Tibial artery (tissue), 4 donors: ENCODE measurements at regions not wholly inside any gene's neighbourhood (a gene's known extent, or its start where the extent isn't known, plus 50 kb on each side); places are given as distances from the start of the nearest gene placed in this dataset.

Experiments used
- DNase-seq, 2 donors: peaks; one replicate each; pipeline ENCODE4 v3.0.0-alpha.2; 2019
- H3K27ac ChIP-seq, 2 donors: fragments of 200-600 bp; sonication (generic) in 1 of 2; 1 replicate in 1 of 2; 2 replicates in 1 of 2; pipeline ENCODE4 v1.5.1; 2018 to 2019; ENCODE audit warnings: mild to moderate bottlenecking in 1 of 2
- H3K27me3 ChIP-seq, 2 donors: fragments of 200-600 bp; sonication (generic) in 1 of 2; one replicate each; pipeline versions ENCODE4 v1.5.1 to v1.6.0; 2016 to 2019
- H3K36me3 ChIP-seq, 3 donors: fragments of 200-600 bp; sonication (generic) in 2 of 3; one replicate each; pipeline ENCODE4 v1.5.1; 2016 to 2019; ENCODE audit warnings: mild to moderate bottlenecking in 2 of 3
- H3K4me1 ChIP-seq, 4 donors: fragments of 200-600 bp; sonication (generic) in 2 of 4; 1 replicate in 3 of 4; 2 replicates in 1 of 4; pipeline ENCODE4 v1.5.1; 2016 to 2019
- H3K4me3 ChIP-seq, 2 donors: fragments of 200-600 bp; sonication (generic) in 1 of 2; 1 replicate in 1 of 2; 2 replicates in 1 of 2; pipeline ENCODE4 v1.5.1; 2018 to 2019; ENCODE audit warnings: mild to moderate bottlenecking in 2 of 2
- H3K9me3 ChIP-seq, 3 donors: fragments of 200-600 bp; sonication (generic) in 1 of 3; one replicate each; pipeline ENCODE4 v1.5.1; 2016 to 2019
- intact Hi-C: fragments of 100-400 bp; cut with DNase I; formaldehyde crosslinking; loops from one replicate; pipeline ENCODE4 v1.15.0; 2023; ENCODE audit warnings: low total_unique reads
- TF ChIP-seq, protein P1 (sequence below), 2 experiments: fragments of 200-600 bp in 1 of 2; fragments of 450-650 bp in 1 of 2; IDR thresholded peaks; one replicate each; pipeline ENCODE4 v1.5.1; 2017 to 2019; ENCODE audit warnings: antibody characterized with exemption in 2 of 2, mild to moderate bottlenecking in 1 of 2, moderate library complexity in 1 of 2

DNA sequence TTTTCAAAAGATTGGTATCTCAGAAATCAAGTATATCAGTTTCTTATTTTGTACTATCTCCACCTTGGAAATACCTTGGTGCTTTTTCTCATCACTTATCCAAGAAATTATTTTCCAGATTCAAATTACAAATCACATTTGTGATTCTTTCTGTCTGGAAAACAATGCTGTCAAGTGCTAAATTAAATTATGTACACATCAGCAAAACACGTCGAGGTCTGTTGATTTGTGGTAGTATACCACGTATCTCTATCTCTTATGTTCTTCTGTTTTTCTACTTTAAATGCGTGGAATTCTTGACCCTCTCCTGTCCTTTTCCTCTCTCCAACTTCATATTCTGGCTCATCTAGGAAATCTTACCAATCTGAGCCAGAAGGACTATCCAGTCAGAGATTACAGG lies 214.5 kb downstream of the PTN start:
- TF ChIP-seq, protein P1, sequence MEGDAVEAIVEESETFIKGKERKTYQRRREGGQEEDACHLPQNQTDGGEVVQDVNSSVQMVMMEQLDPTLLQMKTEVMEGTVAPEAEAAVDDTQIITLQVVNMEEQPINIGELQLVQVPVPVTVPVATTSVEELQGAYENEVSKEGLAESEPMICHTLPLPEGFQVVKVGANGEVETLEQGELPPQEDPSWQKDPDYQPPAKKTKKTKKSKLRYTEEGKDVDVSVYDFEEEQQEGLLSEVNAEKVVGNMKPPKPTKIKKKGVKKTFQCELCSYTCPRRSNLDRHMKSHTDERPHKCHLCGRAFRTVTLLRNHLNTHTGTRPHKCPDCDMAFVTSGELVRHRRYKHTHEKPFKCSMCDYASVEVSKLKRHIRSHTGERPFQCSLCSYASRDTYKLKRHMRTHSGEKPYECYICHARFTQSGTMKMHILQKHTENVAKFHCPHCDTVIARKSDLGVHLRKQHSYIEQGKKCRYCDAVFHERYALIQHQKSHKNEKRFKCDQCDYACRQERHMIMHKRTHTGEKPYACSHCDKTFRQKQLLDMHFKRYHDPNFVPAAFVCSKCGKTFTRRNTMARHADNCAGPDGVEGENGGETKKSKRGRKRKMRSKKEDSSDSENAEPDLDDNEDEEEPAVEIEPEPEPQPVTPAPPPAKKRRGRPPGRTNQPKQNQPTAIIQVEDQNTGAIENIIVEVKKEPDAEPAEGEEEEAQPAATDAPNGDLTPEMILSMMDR (IDR thresholded peaks at IDR 0.05): no peak
- Histone ChIP-seq H3K27me3 (no peaks in the 10 kb centered on the region), H3K9me3 (no peaks in the 10 kb centered on the region), H3K4me3 (no peak overlapping the region), H3K36me3 (no peaks in the 10 kb centered on the region), H3K27ac (no peak overlapping the region), H3K4me1 (no peaks in the 10 kb centered on the region)
- intact Hi-C loops: no loop called here
- no peak for DNase-seq

DNA sequence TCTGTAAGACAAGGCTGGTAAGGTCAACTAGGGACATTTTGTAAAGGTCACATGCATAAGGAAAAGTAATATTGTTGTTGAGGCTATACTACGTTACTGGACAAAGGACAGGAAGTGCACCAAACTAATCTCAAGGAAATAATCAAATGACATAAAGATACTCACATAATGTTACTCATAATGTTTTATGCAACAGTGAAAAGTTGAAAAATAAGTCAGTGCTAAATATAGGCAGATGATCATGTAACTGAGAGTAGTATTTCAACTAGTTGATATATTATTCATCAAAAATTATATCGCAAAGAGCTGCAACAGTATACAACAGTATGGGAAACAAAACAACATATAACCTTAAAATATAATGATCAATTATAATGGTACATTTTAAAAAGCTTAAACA lies 215.7 kb downstream of the PTN start:
- TF ChIP-seq, protein P1 (IDR thresholded peaks at IDR 0.05): no peak

DNA sequence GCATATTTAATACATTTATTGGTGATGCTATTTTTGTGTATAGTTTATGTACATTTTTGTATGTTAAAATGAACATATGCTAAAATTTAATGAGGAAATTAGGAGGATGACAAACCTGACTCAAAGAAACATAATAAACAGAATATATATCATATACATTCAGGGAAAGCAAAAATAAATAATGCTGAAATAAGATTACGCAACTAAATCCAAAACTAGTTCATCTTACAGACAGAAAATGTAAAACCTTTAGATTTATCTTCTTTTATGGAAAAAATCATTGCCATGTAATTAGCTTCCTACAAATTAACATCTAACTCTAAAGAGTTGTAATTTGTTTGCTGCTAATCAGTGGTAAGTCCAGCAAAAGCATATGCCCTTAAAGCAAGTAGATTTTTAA lies 216.5 kb downstream of the PTN start:
- Histone ChIP-seq H3K36me3 (no peaks in the 10 kb centered on the region), H3K27me3 (no peaks in the 10 kb centered on the region), H3K4me3 (no peak overlapping the region), H3K27ac (no peak overlapping the region), H3K4me1 (no peaks in the 10 kb centered on the region), H3K9me3 (no peaks in the 10 kb centered on the region)
- DNase-seq: no peak
- TF ChIP-seq, protein P1 (IDR thresholded peaks at IDR 0.05): no peak
- intact Hi-C loops: no loop called here

More for the DNA sequence above, 215.7 kb downstream of the PTN start:
- Histone ChIP-seq H3K27ac (no peak overlapping the region), H3K27me3 (no peaks in the 10 kb centered on the region), H3K4me3 (no peak overlapping the region), H3K36me3 (no peaks in the 10 kb centered on the region), H3K4me1 (no peaks in the 10 kb centered on the region), H3K9me3 (no peaks in the 10 kb centered on the region)
- no peak for DNase-seq
- intact Hi-C loops: no loop called here

DNA sequence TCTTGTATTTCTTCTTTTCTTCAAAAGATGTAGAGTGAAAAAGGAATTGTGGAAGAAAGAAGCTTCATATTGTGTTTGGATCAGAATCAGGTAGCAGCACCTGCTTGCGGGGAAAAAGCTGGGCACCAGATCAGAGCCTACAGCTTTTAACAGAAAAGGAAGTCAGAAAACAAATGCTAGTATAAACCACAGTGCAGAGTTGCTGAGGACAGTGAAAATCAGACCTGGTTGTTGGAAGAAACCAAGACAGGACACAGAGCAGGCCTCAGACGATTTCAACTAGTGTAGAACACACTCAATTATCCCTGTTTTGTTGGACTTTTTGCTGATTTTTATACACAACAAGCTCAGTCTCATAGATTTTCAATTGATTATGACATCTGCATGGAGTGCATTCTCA lies 221.4 kb downstream of the PTN start:
- Histone ChIP-seq H3K36me3 (no peaks in the 10 kb centered on the region), H3K27ac (no peak overlapping the region), H3K27me3 (no peaks in the 10 kb centered on the region), H3K4me3 (no peak overlapping the region), H3K4me1 (no peaks in the 10 kb centered on the region), H3K9me3 (no peaks in the 10 kb centered on the region)
- TF ChIP-seq, protein P1 (IDR thresholded peaks at IDR 0.05): no peak
- DNase-seq: no peak
- intact Hi-C loops: no loop called here

DNA sequence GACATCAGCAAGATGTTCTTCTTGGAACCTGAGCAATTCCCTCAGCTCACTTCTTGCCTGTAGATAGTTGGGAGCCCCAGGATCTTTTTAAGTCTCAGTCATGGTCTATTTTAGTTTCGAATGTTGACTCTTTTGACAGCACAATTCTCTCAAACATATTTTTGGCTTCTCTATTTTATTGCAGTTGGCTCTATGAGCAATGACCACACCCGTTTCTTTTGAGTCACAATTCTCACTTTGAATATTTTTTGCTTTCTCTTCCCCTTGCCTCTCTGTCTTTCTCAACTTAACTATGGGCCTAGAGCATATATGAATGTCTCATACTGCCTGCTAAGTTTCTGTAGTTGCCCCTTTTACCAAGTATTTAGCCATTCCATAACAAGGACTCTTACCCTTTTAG lies 222.8 kb downstream of the PTN start:
- TF ChIP-seq, protein P1 (IDR thresholded peaks at IDR 0.05): no peak
- DNase-seq: no peak
- H3K9me3 ChIP-seq: no peaks in the 10 kb centered on the region

DNA sequence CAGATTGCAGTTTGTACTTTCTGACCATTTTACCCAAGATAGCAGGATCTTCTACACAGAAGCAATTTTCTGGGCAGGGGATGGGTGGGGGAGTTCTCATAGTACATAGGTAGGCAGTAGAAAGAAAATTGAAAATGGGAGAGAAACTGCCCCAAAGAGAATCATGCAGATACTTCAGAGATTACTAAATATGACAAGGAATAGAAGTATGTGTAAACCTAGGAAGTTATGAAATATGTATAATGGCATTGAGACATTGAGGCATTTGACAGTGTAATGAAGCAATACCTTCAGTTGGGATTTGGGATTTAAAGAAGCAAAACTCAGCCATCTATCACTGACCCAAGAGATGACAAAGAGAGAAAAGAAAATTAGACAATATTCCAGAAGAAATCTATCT lies 233.0 kb downstream of the PTN start:
- Histone ChIP-seq H3K9me3 (no peaks in the 10 kb centered on the region), H3K4me3 (no peak overlapping the region), H3K4me1 (no peaks in the 10 kb centered on the region), H3K27ac (no peak overlapping the region), H3K27me3 (no peaks in the 10 kb centered on the region), H3K36me3 (no peaks in the 10 kb centered on the region)
- no peak for DNase-seq
- intact Hi-C loops: no loop called here
- TF ChIP-seq, protein P1 (IDR thresholded peaks at IDR 0.05): no peak

More for the DNA sequence above, 222.8 kb downstream of the PTN start:
- no peaks in the 10 kb centered on the region for H3K4me1 ChIP-seq
- no peaks in the 10 kb centered on the region for H3K36me3 ChIP-seq
- H3K27ac ChIP-seq: no peak overlapping the region
- H3K27me3 ChIP-seq: no peaks in the 10 kb centered on the region
- H3K4me3 ChIP-seq: no peak overlapping the region
- intact Hi-C loops: no loop called here
